ENCODE measurements at regions not wholly inside any gene's neighbourhood (a gene's known extent, or its start where the extent isn't known, plus 50 kb on each side); places are given as distances from the start of the nearest gene placed in this dataset.

DNA sequence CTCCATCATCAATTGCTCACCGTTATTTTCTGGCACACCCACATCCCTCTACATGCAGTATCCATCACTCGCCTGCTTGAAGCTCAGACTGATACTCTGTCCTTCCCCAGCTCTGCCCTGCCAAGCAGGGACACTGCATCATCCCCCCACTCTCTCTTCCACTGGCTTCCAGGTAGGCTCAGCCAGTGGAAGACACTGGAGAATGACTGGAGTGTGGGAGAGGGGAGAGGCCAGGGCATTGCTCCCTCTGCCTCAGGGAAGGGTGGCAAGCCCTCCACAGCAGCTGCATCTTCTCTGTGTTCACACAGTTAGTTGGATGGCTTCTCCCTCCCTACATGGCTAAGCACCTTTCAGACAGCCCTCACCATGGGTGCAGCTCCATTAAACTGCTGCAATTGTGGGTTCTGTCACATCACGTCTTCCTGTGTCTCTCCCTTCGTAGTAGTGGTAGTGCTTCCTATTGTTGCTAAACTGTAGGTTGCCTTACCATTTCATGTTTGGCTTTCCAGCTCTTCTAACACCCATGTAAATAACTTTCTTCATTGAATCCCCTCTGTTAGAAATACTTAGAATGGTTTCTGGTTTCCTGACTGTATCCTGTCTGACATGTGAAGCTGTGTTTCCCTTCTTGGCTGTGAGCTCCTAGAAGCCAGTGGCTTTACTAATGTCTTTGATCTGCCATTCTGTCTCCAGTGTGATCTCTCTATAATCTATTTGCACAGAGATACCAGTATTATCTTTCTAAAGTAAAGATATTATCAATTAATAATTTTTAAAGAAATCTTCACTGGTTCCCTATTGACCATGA, 483.7 kb upstream of the LRRN3 start:
- no peak for DNase-seq

DNA sequence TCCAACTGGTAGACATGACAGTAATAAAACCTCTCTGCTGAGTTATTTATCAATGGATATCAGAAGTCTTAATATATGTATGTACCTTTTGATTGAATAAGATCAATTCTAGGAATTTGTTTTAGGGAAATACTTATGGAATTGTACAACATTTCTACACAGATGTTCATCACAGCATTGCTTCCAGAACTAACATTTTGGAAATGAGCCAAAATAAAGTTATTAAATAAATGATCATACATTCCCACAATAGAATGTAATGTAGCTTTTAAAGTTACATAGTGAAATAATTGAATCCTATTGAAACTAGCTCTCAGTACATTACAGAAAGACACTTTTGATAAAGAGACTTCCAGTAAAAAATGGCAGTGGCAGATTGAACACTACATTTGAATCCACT, 481.6 kb upstream of the LRRN3 start:
- DNase-seq: no peak

DNA sequence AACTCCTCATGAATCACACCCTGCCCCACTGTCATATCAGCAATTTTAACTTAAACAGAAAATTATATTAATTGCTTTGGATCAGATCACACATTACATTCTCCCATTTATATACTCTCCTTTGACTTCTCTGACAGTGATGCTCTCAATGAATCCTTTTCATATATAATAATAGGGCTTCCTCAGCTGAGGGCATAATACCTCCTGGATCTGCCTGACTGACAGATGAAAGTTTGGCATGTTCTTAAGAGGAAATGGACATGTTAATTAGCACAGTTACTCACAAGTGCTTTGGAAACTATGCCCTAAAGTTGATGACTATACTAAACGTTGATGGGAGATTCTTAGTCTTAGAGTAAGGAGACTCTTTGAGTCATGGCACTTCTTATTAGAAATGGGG, 478.2 kb upstream of the LRRN3 start:
- DNase-seq: no peak

Data from NCI-H526 treated with DMSO at 0.1 percent for 48 hours (cell line).